Transverse colon (tissue), 3 donors: ENCODE measurements at regions not wholly inside any gene's neighbourhood (a gene's known extent, or its start where the extent isn't known, plus 50 kb on each side); places are given as distances from the start of the nearest gene placed in this dataset.

ENCODE experiments used
- CTCF ChIP-seq, 5 experiments: fragments of 200-600 bp in 3 of 5; fragments of 450-650 bp in 2 of 5; sonication (generic) in 3 of 5; IDR thresholded peaks; 1 replicate in 2 of 5; 2 replicates in 3 of 5; pipeline ENCODE4 v1.5.1; 2016 to 2017; ENCODE audit warnings: antibody characterized with exemption in 5 of 5, inconsistent platforms in 3 of 5, mild to moderate bottlenecking in 2 of 5, moderate library complexity in 1 of 5
- POLR2A ChIP-seq: fragments of 450-650 bp; IDR thresholded peaks from one replicate; pipeline ENCODE4 v1.6.1; 2016; ENCODE audit warnings: antibody characterized with exemption, mild to moderate bottlenecking, moderate library complexity

GRCh38 chr6:148226284-148226683 lies 116.4 kb upstream of the SASH1 start:
- no peak for TF ChIP-seq CTCF (IDR thresholded peaks at IDR 0.05)
- no peak for TF ChIP-seq POLR2A
